Transverse colon (tissue), 4 donors: ENCODE measurements at regions not wholly inside any gene's neighbourhood (a gene's known extent, or its start where the extent isn't known, plus 50 kb on each side); places are given as distances from the start of the nearest gene placed in this dataset.
"Not testable (repeated sequence)": the region's sequence is repeated elsewhere in the genome, so short reads cannot be mapped to it uniquely, and the experiment has no call there.

Experiments used
- DNase-seq: peaks from one replicate; pipeline ENCODE4 v3.0.0-alpha.2; 2019
- H3K27ac ChIP-seq, 4 donors: fragments of 200-600 bp; sonication (generic); 2 replicates each; pipeline ENCODE4 v1.5.1; 2016 to 2018; ENCODE audit warnings: inconsistent platforms in 4 of 4
- H3K27me3 ChIP-seq: fragments of 200-600 bp; sonication (generic); 2 replicates; pipeline ENCODE4 v1.5.1; 2017; ENCODE audit warnings: inconsistent platforms
- H3K36me3 ChIP-seq, 4 donors: fragments of 200-600 bp; sonication (generic); 2 replicates each; pipeline ENCODE4 v1.5.1; 2017 to 2019; ENCODE audit warnings: inconsistent platforms in 4 of 4
- H3K4me1 ChIP-seq, 4 donors: fragments of 200-600 bp; sonication (generic); 2 replicates each; pipeline ENCODE4 v1.5.1; 2017 to 2020; ENCODE audit warnings: inconsistent platforms in 4 of 4
- H3K4me3 ChIP-seq, 4 donors: fragments of 200-600 bp; sonication (generic); 1 replicate in 1 of 4; 2 replicates in 3 of 4; pipeline versions ENCODE4 v1.5.1 to v1.6.1; 2017 to 2019; ENCODE audit warnings: inconsistent platforms in 4 of 4
- H3K9me3 ChIP-seq, 2 donors: fragments of 200-600 bp; sonication (generic); 2 replicates each; pipeline ENCODE4 v1.5.1; 2017 to 2019; ENCODE audit warnings: inconsistent platforms in 2 of 2
- EP300 ChIP-seq: sonication (generic); formaldehyde crosslinking; IDR thresholded peaks from one replicate; pipeline ENCODE4 v1.6.1; 2017; ENCODE audit warnings: antibody characterized with exemption, low read depth
- POLR2A ChIP-seq: fragments of 450-650 bp; IDR thresholded peaks from one replicate; pipeline ENCODE4 v1.6.1; 2016; ENCODE audit warnings: antibody characterized with exemption, mild to moderate bottlenecking, moderate library complexity
- POLR2AphosphoS5 ChIP-seq, 3 donors: sonication (generic); formaldehyde crosslinking; IDR thresholded peaks; one replicate each; pipeline ENCODE4 v1.6.1; 2016; ENCODE audit warnings: antibody characterized with exemption in 3 of 3
- WGBS, 2 donors: methylation state at CpG; one replicate each; pipeline ENCODE4 v1.1.5; 2018; ENCODE audit warnings: low coverage in 1 of 2; 5-methylcytosine and 5-hydroxymethylcytosine counted together
- in situ Hi-C, 4 donors: fragments of 200-750 bp; cut with MboI; loops; one replicate each; pipeline versions ENCODE4 v1.15.0 to v1.15.1; 2017; ENCODE audit warnings: low sequenced_read_pairs in 3 of 4, low pct_ligation_motif_present in 1 of 4, low pct_unique_long_range_greater_than_20kb in 1 of 4
- intact Hi-C: fragments of 100-400 bp; cut with DNase I; formaldehyde crosslinking; loops from one replicate; pipeline ENCODE4 v1.15.1; 2023; ENCODE audit warnings: low total_unique reads
- TF ChIP-seq, protein P1 (sequence below), 5 experiments: fragments of 200-600 bp in 3 of 5; fragments of 450-650 bp in 2 of 5; sonication (generic) in 3 of 5; IDR thresholded peaks; 1 replicate in 2 of 5; 2 replicates in 3 of 5; pipeline ENCODE4 v1.5.1; 2016 to 2017; ENCODE audit warnings: antibody characterized with exemption in 5 of 5, inconsistent platforms in 3 of 5, mild to moderate bottlenecking in 2 of 5, moderate library complexity in 1 of 5

DNA sequence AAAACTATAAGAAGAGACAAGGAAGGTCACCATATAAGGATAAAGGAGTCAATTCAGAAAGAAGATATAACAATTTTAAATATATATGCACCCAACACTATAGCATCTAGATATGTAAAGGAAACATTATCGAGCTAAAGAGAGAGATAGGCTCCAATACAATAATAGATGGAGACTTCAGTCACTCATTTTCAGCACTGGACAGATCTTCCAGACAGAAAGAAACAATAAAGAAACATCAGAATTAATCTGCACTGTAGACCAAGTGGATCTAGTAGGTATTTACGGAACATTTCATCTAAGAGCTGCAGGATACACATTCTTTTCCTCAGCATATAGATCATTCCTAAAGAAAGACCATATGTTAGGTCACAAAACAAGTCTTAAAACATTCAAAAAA lies 463.5 kb downstream of the KCTD16 start:
- Histone ChIP-seq H3K27me3 (no peaks in the 10 kb centered on the region), H3K36me3 (no peaks in the 10 kb centered on the region), H3K9me3 (peaks cover 10 to 15% of the 10 kb centered on the region in 2 donors), H3K27ac (no peak overlapping the region), H3K4me1 (no peaks in the 10 kb centered on the region), H3K4me3 (no peak overlapping the region)
- DNase-seq = no peak
- TF ChIP-seq POLR2AphosphoS5 (IDR thresholded peaks at IDR 0.05) = no peak
- TF ChIP-seq, protein P1, sequence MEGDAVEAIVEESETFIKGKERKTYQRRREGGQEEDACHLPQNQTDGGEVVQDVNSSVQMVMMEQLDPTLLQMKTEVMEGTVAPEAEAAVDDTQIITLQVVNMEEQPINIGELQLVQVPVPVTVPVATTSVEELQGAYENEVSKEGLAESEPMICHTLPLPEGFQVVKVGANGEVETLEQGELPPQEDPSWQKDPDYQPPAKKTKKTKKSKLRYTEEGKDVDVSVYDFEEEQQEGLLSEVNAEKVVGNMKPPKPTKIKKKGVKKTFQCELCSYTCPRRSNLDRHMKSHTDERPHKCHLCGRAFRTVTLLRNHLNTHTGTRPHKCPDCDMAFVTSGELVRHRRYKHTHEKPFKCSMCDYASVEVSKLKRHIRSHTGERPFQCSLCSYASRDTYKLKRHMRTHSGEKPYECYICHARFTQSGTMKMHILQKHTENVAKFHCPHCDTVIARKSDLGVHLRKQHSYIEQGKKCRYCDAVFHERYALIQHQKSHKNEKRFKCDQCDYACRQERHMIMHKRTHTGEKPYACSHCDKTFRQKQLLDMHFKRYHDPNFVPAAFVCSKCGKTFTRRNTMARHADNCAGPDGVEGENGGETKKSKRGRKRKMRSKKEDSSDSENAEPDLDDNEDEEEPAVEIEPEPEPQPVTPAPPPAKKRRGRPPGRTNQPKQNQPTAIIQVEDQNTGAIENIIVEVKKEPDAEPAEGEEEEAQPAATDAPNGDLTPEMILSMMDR (IDR thresholded peaks at IDR 0.05) = no peak
- no peak for TF ChIP-seq EP300
- no peak for TF ChIP-seq POLR2A
- intact Hi-C loops = no loop called here
- 90 to 93% methylated on average over 2 of the region's 2 CpGs for WGBS, 2 donors
- in situ Hi-C loops = no loop called here

DNA sequence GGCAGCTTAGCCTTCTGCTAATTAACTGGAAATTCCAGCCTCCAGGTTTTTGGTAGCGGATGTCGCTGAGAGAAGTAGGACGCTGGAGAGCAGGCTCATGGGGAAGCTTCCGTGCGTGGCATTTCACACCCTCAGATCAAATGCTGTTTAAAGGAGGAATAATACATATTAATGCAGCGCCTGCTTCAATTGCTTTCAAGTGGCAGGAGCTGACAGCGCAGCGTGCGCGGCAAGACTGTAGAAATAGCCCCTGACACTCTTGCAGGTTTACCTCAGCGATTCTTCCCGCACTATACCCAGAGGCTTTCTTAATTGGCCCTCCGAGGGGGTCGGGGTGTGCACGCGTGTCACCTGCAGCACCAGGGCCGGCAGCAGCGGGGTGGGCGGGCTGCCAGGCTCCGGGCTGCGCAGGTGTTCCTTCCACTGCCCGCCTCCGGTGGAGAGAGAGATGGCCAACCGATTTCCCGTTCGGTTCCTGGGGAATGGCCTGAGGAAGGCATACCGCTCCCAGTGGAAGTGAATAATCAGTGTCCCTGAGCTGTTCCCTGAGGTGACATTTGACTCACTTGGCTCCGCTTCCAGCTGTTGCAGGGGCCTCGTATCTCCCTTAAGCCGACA lies 427.9 kb downstream of the KCTD16 start:
- peaks cover 5% of the 10 kb centered on the region for H3K27me3 ChIP-seq
- in situ Hi-C loops (no loop called here), intact Hi-C loops (no loop called here)
- H3K36me3 ChIP-seq = no peaks in the 10 kb centered on the region
- H3K4me1 ChIP-seq = no peaks in the 10 kb centered on the region
- H3K4me3 ChIP-seq = peak overlapping the region in 1 of 4 donors; percentile 16
- H3K27ac ChIP-seq = no peak overlapping the region
- TF ChIP-seq EP300 = no peak
- TF ChIP-seq POLR2AphosphoS5 (IDR thresholded peaks at IDR 0.05) = no peak
- TF ChIP-seq POLR2A = no peak
- TF ChIP-seq, protein P1 (IDR thresholded peaks at IDR 0.05) = no peak
- WGBS, 2 donors = 25 to 40% methylated on average over 1 to 30 of the region's 30 CpGs
- H3K9me3 ChIP-seq = no peaks in the 10 kb centered on the region
- peak; percentile 20 for DNase-seq

DNA sequence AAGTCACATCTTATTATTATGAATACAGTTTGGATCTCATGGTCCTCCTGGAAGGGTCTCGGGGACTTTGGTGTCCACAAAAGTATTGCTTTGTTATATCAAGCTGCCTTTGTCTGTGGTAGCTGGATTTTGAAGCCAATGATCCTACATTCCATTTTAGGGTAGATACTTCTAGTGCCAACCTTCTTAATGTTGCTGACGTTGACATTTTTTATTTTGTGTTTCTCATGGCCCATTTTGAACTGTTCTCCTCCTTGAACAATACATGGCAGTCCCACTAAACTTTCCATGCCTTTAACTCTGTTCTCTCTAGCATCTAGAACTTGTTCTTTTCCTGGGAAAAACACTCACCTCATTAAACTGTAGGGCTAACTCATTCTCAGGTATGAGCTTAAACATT lies 425.8 kb downstream of the KCTD16 start:
- Histone ChIP-seq H3K27me3 (peaks cover 5% of the 10 kb centered on the region), H3K9me3 (no peaks in the 10 kb centered on the region), H3K36me3 (no peaks in the 10 kb centered on the region), H3K4me1 (no peaks in the 10 kb centered on the region), H3K4me3 (no peak overlapping the region), H3K27ac (no peak overlapping the region)
- in situ Hi-C loops = no loop called here
- intact Hi-C loops = no loop called here
- TF ChIP-seq, protein P1 (IDR thresholded peaks at IDR 0.05) = no peak
- TF ChIP-seq EP300 (no peak), POLR2AphosphoS5 (IDR thresholded peaks at IDR 0.05) (no peak)
- no peak for DNase-seq
- WGBS, 2 donors = 75 to 78% methylated on average over 2 of the region's 2 CpGs

DNA sequence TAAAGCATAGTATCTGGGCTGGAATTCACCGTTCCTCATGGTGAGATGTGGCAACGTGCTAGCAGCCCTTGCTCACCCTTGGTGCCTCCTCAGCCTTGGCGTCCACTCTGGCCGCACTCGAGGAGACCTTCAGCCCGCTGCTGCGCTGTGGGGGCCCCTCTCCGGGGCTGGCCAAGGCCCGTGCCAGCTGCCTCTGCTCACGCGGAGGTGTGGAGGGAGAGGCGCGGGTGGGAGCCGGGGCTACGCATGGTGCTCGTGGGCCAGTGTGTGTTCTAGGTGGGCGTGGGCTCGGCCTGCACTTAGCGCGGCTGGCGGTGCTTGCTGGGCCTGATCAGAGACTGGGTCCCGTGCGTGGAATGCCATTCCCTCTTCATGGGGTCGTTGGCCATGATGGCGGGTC lies 424.2 kb downstream of the KCTD16 start:
- 87 to 92% methylated on average over 2 to 25 of the region's 25 CpGs for WGBS, 2 donors
- no peak for DNase-seq
- TF ChIP-seq POLR2AphosphoS5 (IDR thresholded peaks at IDR 0.05) = no peak
- TF ChIP-seq POLR2A = no peak
- no peak for TF ChIP-seq EP300
- TF ChIP-seq, protein P1 (IDR thresholded peaks at IDR 0.05) = no peak
- Histone ChIP-seq H3K36me3 (no peaks in the 10 kb centered on the region), H3K9me3 (no peaks in the 10 kb centered on the region), H3K4me3 (no peak overlapping the region), H3K27ac (no peak overlapping the region), H3K27me3 (peaks cover 5% of the 10 kb centered on the region), H3K4me1 (no peaks in the 10 kb centered on the region)
- intact Hi-C loops (no loop called here), in situ Hi-C loops (no loop called here)

DNA sequence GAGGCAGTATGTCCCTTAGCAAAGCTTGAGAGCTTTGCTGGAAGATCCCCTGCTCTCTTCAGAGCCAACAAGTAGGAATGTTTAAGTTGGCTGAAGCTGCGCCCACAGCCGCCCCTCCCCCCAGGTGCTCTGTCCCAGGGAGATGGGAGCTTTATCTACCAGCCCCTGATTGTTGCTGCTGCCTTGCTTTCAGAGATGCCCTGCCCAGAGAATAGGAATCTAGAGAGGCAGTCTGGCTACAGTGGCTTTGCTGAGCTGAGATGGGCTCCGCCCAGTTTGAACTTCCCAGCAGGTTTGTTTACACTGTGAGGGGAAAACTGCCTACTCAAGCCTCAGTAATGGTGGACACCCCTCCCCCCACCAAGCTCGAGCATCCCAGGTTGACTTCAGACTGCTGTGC lies 423.6 kb downstream of the KCTD16 start:
- H3K9me3 ChIP-seq, H3K27me3 ChIP-seq, in situ Hi-C loops, H3K4me1 ChIP-seq, H3K36me3 ChIP-seq, DNase-seq, H3K4me3 ChIP-seq, intact Hi-C loops, H3K27ac ChIP-seq: not testable (repeated sequence)
- 38 to 60% methylated on average over 2 to 4 of the region's 4 CpGs for WGBS, 2 donors
